HG02759 (cell line): ENCODE measurements at regions not wholly inside any gene's neighbourhood (a gene's known extent, or its start where the extent isn't known, plus 50 kb on each side); places are given as distances from the start of the nearest gene placed in this dataset.

Source experiments
- ATAC-seq: cut with Tn5 transposase; IDR thresholded peaks from one replicate; pipeline ENCODE4 v1.9.1; 2021; ENCODE audit warnings: mild to moderate bottlenecking, moderate library complexity; ENCODE audit not compliant: unreplicated experiment

DNA sequence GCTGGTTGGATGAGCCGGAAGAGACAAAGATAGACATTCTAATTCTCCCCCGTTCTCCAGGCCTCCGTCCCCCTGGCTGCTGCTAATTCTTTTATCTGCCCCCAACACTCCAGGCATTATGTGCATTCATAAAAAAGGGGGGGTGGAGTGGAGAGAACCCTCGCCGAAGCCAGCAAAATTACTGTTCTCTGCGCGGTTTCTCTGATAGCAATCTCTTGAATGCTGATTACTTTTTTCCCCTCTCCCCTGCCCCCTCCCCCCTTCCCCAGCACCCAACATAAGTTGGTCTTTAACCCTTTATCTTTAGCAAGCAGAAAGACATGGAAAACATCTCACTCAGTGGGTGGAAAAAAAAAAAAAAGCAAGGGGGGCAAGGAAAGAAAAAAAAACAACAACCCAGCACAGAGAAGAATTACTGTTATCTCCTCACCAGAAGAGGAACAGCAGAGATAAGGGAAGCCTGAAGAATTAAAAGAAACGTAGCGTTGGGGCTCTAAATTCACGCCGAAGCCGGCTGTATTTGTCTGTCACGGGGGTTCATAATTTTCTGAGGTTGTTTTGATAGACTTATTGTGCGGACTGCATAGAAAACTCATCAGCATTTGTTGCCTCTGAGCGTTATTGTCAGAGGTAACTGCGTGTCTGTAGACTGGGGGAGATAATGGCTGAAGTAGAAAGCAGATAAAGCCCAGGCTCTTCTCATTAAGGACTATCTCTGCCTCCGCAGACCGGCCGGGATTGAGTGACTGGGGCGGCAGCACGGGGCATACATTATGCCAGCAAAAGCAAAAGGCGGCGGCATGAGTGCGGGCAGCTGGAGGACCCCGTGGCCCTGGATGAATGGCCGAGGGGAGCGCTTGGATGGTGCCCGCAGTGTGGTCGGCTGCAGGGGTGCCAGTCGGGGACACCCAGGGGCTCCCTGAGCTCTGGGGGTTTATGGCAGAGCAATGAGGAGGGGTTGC lies 126.9 kb downstream of the MRM1 start:
- no peak for ATAC-seq

DNA sequence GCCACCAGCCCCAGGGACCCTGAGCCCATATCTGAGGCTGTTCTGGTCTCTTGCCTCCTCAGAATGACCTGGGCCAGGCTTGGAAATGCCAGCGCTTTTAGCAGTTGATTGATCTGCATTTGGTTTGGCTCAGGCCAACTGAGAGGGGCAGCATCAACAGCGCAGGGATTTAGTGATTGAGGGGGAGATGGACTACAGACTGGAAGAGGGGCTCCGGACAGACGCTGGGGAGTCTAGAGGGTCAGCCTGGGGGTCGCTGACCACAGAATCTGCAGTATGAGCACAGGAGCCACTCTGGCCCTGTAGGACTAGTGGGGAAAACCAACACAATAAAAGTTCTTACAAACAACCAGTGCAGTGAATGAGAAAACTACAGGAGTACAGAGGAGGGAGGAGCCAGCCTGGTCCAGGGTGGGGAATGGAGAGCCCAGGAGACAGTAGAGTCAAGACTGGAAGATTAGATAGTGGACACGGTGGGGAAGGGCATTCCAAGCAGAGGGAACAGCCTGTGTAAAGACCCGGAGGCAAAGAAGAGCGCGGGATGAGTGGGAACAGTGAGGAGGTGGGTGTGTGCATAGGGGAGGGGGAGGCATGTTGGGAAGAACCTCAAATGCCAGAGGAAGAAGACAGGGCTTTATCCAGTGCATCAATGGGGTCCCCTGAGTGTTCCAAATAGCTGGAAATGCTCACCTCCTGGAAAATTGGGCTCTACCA lies 128.9 kb downstream of the MRM1 start:
- ATAC-seq, result no peak

GRCh38 chr17:36730857-36731490 lies 129.6 kb downstream of the MRM1 start:
- ATAC-seq, result no peak

DNA sequence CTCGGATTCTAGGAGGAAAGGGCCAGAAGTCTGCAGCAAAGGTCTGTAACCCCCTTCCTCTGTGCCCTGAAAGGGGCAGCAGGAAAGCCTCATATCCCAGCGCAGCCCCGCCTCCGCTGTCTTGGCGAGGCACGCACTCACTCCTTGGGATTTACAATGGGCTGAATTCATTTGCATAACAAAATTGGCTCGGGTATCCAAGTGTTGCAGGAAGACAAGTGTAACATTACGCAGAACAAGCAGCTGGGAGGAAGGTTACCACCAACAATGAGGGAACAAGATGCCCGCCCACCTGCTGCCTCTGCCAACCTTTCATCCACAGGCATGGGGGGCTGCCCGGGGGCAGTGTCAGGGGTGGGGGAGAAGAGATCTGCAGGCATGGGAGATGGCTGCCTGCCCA lies 130.4 kb downstream of the MRM1 start:
- no peak for ATAC-seq

DNA sequence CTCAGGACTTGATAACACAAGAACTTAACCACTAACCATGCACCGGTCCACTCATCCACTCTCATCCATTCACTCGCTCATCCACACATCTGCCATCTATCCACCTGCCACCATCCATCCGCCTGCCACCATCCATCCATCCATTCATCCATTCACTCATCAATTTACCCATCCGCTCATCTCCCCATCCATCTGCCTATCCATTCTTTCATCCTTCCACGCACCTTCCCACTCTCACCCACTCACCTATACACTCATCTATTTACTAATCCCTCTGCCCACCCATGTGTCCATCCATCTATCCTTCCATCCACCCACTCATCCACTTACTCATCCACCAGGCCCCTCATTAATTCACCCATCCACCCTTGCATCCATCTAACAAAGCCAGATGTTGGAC lies 131.0 kb downstream of the MRM1 start:
- no peak for ATAC-seq

DNA sequence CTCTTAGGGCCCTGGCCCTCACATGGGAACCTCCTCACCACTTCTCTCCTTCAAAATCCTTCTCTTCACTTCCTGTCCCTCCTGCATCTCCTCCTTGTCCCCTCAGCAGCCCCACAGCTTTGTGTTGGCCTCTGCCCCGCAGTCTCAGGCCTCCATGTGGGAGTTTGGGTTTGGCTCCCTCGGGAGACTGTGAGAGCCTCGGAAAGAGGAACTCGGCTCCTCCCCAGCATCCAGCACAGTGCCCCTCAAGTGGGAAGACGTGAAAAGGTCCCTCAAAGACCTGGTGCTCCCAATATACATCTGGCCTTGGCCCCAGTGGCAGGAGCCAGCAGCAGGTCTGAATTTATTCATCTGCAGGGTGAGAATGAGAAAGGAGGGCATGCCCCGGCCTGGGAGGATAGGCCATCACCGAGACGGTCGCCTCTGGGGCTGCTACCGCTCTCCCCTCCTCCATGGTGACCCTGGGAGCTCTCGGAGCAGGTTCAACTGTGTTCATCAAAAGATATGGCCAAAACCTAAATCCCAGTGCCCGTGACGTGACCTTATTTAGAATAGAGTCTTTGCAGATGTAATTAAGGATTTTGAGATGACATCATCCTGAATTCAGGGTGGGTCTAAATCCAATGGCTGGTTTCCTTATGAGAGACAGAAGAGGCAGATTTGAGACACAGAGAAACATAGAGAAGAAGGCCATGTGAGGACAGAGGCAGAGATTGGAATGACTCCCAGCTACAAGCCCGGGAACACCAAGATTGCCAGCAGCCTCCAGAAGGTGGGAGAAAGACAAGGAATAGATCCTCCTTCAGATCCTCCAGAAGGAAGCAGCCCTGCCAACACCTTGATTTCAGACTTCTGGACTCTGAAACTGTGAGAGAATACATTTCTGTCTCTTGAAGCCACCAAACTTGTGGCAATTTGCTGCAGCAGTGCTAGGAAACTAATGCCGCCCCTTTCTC lies 135.1 kb downstream of the MRM1 start:
- no peak for ATAC-seq

GRCh38 chr17:36739208-36739607 lies 137.8 kb downstream of the MRM1 start:
- ATAC-seq, result no peak

- ATAC-seq, result no peak
Observed at GRCh38 chr17:36740157-36740556, 138.8 kb downstream of the MRM1 start.

GRCh38 chr17:36741019-36741902 lies 139.9 kb downstream of the MRM1 start:
- no peak for ATAC-seq

- ATAC-seq, result no peak
Observed at GRCh38 chr17:36742267-36743000, 141.1 kb downstream of the MRM1 start.

- ATAC-seq, result no peak
Observed at GRCh38 chr17:36743130-36743529, 141.7 kb downstream of the MRM1 start.

GRCh38 chr17:36746381-36747053 lies 145.1 kb downstream of the MRM1 start:
- ATAC-seq, result no peak

DNA sequence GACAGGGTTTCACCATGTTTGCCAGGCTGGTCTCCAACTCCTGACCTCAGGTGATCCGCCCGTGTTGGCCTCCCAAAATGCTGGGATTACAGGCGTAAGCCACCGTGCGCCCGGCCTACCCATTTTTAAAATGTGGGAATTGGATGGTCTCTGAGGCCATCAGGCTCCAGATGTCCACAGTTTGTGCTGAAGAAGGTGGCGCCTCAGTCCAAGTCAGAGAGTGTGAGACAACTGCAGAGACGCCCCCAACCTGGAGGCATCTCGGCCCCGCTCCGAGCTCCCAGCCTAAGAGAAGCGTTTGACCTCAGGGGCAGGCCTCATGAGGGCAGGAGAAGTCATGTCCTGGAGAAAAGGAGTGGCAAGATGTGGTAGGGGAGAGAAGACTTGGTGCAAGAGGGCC lies 146.5 kb downstream of the MRM1 start:
- ATAC-seq, result no peak

- no peak for ATAC-seq
Observed at GRCh38 chr17:36748272-36748671, 146.9 kb downstream of the MRM1 start.

DNA sequence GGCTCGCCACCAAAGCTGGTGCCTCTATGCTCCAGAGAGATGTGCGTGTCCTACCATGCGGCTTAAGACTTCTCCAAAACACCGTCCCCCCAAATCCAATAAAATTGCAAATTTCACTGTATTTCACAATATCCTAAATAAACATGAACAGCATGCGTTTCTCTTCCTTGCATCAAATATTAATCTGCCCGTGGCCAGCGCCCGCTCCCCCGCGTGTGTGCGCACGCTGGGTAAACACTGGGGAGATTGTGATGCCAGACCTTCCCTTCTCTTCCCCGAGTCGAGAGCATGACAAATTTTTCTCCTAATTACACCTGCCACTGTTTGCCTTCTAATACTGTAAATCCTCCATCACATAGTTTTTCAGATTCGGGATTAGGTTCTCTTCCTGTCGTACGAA lies 148.1 kb downstream of the MRM1 start:
- ATAC-seq, result no peak

GRCh38 chr17:36750316-36750885 lies 149.0 kb downstream of the MRM1 start:
- no peak for ATAC-seq

DNA sequence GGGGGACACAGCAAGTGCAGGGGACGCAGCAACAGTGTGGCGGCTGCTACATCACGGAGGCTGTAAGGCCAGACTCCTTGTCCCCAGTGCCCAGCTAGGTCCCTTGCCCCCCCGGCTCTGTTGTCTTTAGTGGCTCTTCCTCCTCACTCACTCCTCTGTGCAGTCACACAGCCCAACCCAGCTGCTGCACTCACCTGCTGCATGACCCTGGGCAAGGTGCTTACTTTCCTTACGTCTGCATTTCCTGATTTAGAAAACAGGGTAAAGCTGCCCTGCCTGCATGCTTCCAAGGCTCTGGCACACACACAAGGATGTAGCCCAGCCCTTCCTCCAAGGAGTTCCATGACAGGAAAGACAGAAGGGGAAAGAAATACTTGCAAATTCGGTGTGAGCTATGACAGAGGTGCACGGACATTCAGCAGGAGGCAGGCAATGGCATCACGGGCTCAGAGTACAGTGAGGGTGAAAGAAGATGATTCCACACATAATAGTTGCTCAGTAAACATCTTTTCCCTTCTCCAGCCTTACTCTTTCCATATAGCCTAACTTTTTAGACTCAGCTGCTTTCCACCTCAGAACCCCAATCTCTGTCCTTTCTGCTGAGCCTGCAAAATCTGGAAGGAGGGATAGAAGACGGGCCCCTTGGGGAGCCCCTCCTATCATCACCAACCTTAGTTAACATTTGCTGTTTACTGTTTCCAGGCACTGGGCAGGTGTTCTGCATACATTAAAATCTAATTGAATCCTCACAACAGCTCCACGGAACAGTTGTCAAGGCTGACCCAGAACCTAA lies 150.9 kb downstream of the MRM1 start:
- ATAC-seq, result no peak
